Right lung (tissue), 2 donors: ENCODE measurements at regions not wholly inside any gene's neighbourhood (a gene's known extent, or its start where the extent isn't known, plus 50 kb on each side); places are given as distances from the start of the nearest gene placed in this dataset.
"Not testable (repeated sequence)": the region's sequence is repeated elsewhere in the genome, so short reads cannot be mapped to it uniquely, and the experiment has no call there.

Experiments
- DNase-seq, 2 donors: peaks; one replicate each; pipeline ENCODE4 v3.0.0-alpha.2; 2013

GRCh38 chr9:75672478-75672877, 218.0 kb upstream of the PCSK5 start:
- DNase-seq, result no peak

GRCh38 chr9:75683591-75683990, 206.9 kb upstream of the PCSK5 start:
- DNase-seq, result no peak

- no peak for DNase-seq
Observed at GRCh38 chr9:75685062-75685461, 205.4 kb upstream of the PCSK5 start.

GRCh38 chr9:75687359-75687953, 203.0 kb upstream of the PCSK5 start:
- no peak for DNase-seq

- DNase-seq, result not testable (repeated sequence)
Observed at GRCh38 chr9:75690551-75690950, 199.9 kb upstream of the PCSK5 start.

- DNase-seq, result no peak
Observed at GRCh38 chr9:75691408-75691807, 199.1 kb upstream of the PCSK5 start.

- no peak for DNase-seq
Observed at GRCh38 chr9:75692309-75692708, 198.2 kb upstream of the PCSK5 start.

GRCh38 chr9:75695921-75696320, 194.6 kb upstream of the PCSK5 start:
- no peak for DNase-seq

GRCh38 chr9:75699017-75699416, 191.5 kb upstream of the PCSK5 start:
- no peak for DNase-seq

- no peak for DNase-seq
Observed at GRCh38 chr9:75699625-75700251, 190.7 kb upstream of the PCSK5 start.

- DNase-seq, result no peak
Observed at GRCh38 chr9:75700252-75700640, 190.2 kb upstream of the PCSK5 start.

- no peak for DNase-seq
Observed at GRCh38 chr9:75707191-75707590, 183.3 kb upstream of the PCSK5 start.

GRCh38 chr9:75709698-75710097, 180.8 kb upstream of the PCSK5 start:
- no peak for DNase-seq

GRCh38 chr9:75712700-75713099, 177.8 kb upstream of the PCSK5 start:
- no peak for DNase-seq

- no peak for DNase-seq
Observed at GRCh38 chr9:75713335-75713734, 177.1 kb upstream of the PCSK5 start.

GRCh38 chr9:75715360-75715759, 175.1 kb upstream of the PCSK5 start:
- no peak for DNase-seq

GRCh38 chr9:75718677-75719076, 171.8 kb upstream of the PCSK5 start:
- no peak for DNase-seq

GRCh38 chr9:75728391-75728790, 162.1 kb upstream of the PCSK5 start:
- no peak for DNase-seq

GRCh38 chr9:75734802-75735201, 155.7 kb upstream of the PCSK5 start:
- DNase-seq, result no peak

- DNase-seq, result no peak
Observed at GRCh38 chr9:75739884-75740611, 150.4 kb upstream of the PCSK5 start.

GRCh38 chr9:75743855-75744254, 146.6 kb upstream of the PCSK5 start:
- DNase-seq, result no peak

- no peak for DNase-seq
Observed at GRCh38 chr9:75754080-75754479, 136.4 kb upstream of the PCSK5 start.

- DNase-seq, result no peak
Observed at GRCh38 chr9:75775166-75775565, 115.3 kb upstream of the PCSK5 start.
